Motor neuron (in vitro differentiated cells): ENCODE measurements at regions not wholly inside any gene's neighbourhood (a gene's known extent, or its start where the extent isn't known, plus 50 kb on each side); places are given as distances from the start of the nearest gene placed in this dataset.

Experiments
- ATAC-seq, 8 experiments: fragments of 200-7000 bp; cut with Tn5 transposase; replicated peaks in 6 of 8; 2 replicates each; pipeline ENCODE4 v1.8.0; 2021; ENCODE audit warnings: mild to moderate bottlenecking in 8 of 8, moderate library complexity in 8 of 8
- H3K27ac ChIP-seq, 2 donors: fragments of 250-450 bp; sonication (Bioruptor Pico); 2 replicates each; pipeline ENCODE4 v1.9.0; 2021; ENCODE audit warnings: antibody characterized with exemption in 2 of 2, mild to moderate bottlenecking in 2 of 2, moderate library complexity in 1 of 2
- H3K4me1 ChIP-seq, 2 donors: fragments of 250-450 bp; sonication (Bioruptor Pico); replicated peaks in 1 of 2; 2 replicates each; pipeline ENCODE4 v1.6.1; 2021; ENCODE audit warnings: antibody characterized with exemption in 2 of 2, mild to moderate bottlenecking in 2 of 2, moderate library complexity in 1 of 2
- H3K4me3 ChIP-seq, 5 donors: fragments of 250-450 bp; sonication (Bioruptor Pico); 2 replicates each; pipeline ENCODE4 v1.9.0; 2021; ENCODE audit warnings: antibody characterized with exemption in 5 of 5, mild to moderate bottlenecking in 5 of 5, moderate library complexity in 4 of 5
- WGBS, 10 experiments: fragments of 450-650 bp; shearing (Covaris generic); methylation state at CpG; one replicate each; pipeline ENCODE4 v1.0.0; 2022; 5-methylcytosine and 5-hydroxymethylcytosine counted together
- in situ Hi-C, 9 experiments: fragments of 400-800 bp; cut with MboI; loops; one replicate each; pipeline ENCODE4 v1.15.0; 2021; ENCODE audit warnings: low sequenced_read_pairs in 9 of 9, low pct_unique_long_range_greater_than_20kb in 2 of 9; ENCODE audit not compliant: unreplicated experiment in 9 of 9

- no peaks in the 10 kb centered on the region for H3K4me1 ChIP-seq
- no peak overlapping the region for H3K4me3 ChIP-seq
- no peak overlapping the region for H3K27ac ChIP-seq
- peak in 3 of 8 experiments; percentile 25 to 96 (median 42) for ATAC-seq
- in situ Hi-C loops: no loop called here
- 25 to 69% (median 53%) methylated on average over 1 to 4 of the region's 4 CpGs; no CpG with 5 or more reads in 1 of the 10 experiments for WGBS, 10 experiments
These were observed 162.7 kb downstream of the PFKFB3 start for GRCh38 chr10:6365384-6365783.
